Mesendoderm (in vitro differentiated cells): ENCODE measurements at regions not wholly inside any gene's neighbourhood (a gene's known extent, or its start where the extent isn't known, plus 50 kb on each side); places are given as distances from the start of the nearest gene placed in this dataset.

ENCODE experiments used
- DNase-seq: peaks from one replicate; pipeline ENCODE4 v3.0.0; 2013
- H2AK5ac ChIP-seq: 2 replicates; pipeline ENCODE4 v1.6.1; 2013; ENCODE audit warnings: low read length, inconsistent platforms
- H2BK120ac ChIP-seq: 2 replicates; pipeline ENCODE4 v1.6.1; 2013; ENCODE audit warnings: low read depth, mild to moderate bottlenecking, low read length, moderate library complexity, mixed read lengths
- H2BK15ac ChIP-seq: replicated peaks from 2 replicates; pipeline ENCODE4 v1.6.1; 2013; ENCODE audit warnings: low read depth, mild to moderate bottlenecking, moderate library complexity
- H2BK5ac ChIP-seq: 2 replicates; pipeline ENCODE4 v1.6.1; 2013; ENCODE audit warnings: low read length, inconsistent platforms
- H3K18ac ChIP-seq: 2 replicates; pipeline ENCODE4 v1.6.1; 2013; ENCODE audit warnings: mild to moderate bottlenecking, low read length, mixed read lengths
- H3K23ac ChIP-seq: one replicate; pipeline ENCODE4 v1.6.1; 2013; ENCODE audit warnings: low read length
- H3K27ac ChIP-seq: 2 replicates; pipeline ENCODE4 v1.5.1; 2013; ENCODE audit warnings: low read depth, mild to moderate bottlenecking, inconsistent platforms, low read length, moderate library complexity
- H3K27me3 ChIP-seq: 2 replicates; pipeline ENCODE4 v1.6.1; 2013; ENCODE audit warnings: low read length, control low read depth, mild to moderate bottlenecking, inconsistent platforms; ENCODE audit not compliant: insufficient read depth, poor library complexity
- H3K36me3 ChIP-seq: 2 replicates; pipeline ENCODE4 v1.6.1; 2013; ENCODE audit warnings: low read length, inconsistent platforms; ENCODE audit not compliant: control insufficient read depth, insufficient read depth
- H3K4ac ChIP-seq: one replicate; pipeline ENCODE4 v1.6.1; 2013; ENCODE audit warnings: low read depth, mild to moderate bottlenecking, low read length, moderate library complexity
- H3K4me1 ChIP-seq: 2 replicates; pipeline ENCODE4 v1.6.1; 2013; ENCODE audit warnings: low read depth, low read length, inconsistent platforms; ENCODE audit not compliant: control insufficient read depth
- H3K4me2 ChIP-seq: 2 replicates; pipeline ENCODE4 v1.6.1; 2013; ENCODE audit warnings: low read length
- H3K4me3 ChIP-seq: 2 replicates; pipeline ENCODE4 v1.5.1; 2013; ENCODE audit warnings: mild to moderate bottlenecking, low read length
- H3K56ac ChIP-seq: one replicate; pipeline ENCODE4 v1.6.1; 2013; ENCODE audit warnings: low read length
- H3K79me1 ChIP-seq: 2 replicates; pipeline ENCODE4 v1.6.1; 2013; ENCODE audit warnings: low read length, inconsistent platforms
- H3K79me2 ChIP-seq: 2 replicates; pipeline ENCODE4 v1.6.1; 2013; ENCODE audit warnings: mild to moderate bottlenecking, low read length; ENCODE audit not compliant: control insufficient read depth, insufficient read depth
- H3K9ac ChIP-seq: 2 replicates; pipeline ENCODE4 v1.6.1; 2013; ENCODE audit warnings: low read length, inconsistent platforms
- H4K5ac ChIP-seq: one replicate; pipeline ENCODE4 v1.6.1; 2013; ENCODE audit warnings: low read length
- H4K8ac ChIP-seq: one replicate; pipeline ENCODE4 v1.6.1; 2013; ENCODE audit warnings: low read depth, mild to moderate bottlenecking, control low read depth, low read length, moderate library complexity
- WGBS: extraction: QIAGEN DNeasy Blood & Tissue Kit; methylation state at CpG from one replicate; pipeline ENCODE4 v1.1.7; 2013; ENCODE audit warnings: low lambda C conversion rate, missing lambda C conversion rate; ENCODE audit not compliant: insufficient coverage; ENCODE audit errors: extremely low coverage; 5-methylcytosine and 5-hydroxymethylcytosine counted together

GRCh38 chr5:145247745-145248040 lies 587.4 kb downstream of the PRELID2 start:
- DNase-seq, result no peak
- H3K23ac ChIP-seq, result no peak overlapping the region
- no peak overlapping the region for H3K56ac ChIP-seq
- no peak overlapping the region for H3K18ac ChIP-seq
- H3K4me1 ChIP-seq, result no peaks in the 10 kb centered on the region
- H2AK5ac ChIP-seq, result peak overlapping the region; percentile 18
- no peaks in the 10 kb centered on the region for H3K36me3 ChIP-seq
- no peak overlapping the region for H4K8ac ChIP-seq
- H3K9ac ChIP-seq, result no peak overlapping the region
- no peaks in the 10 kb centered on the region for H3K79me2 ChIP-seq
- no peaks in the 10 kb centered on the region for H3K27me3 ChIP-seq
- no peak overlapping the region for H3K27ac ChIP-seq
- no peaks in the 10 kb centered on the region for H3K79me1 ChIP-seq
- no peak overlapping the region for H2BK5ac ChIP-seq
- no peak overlapping the region for H3K4me3 ChIP-seq
- no peak overlapping the region for H2BK120ac ChIP-seq
- H3K4ac ChIP-seq, result no peak overlapping the region
- no peak overlapping the region for H4K5ac ChIP-seq
- no CpG with 5 or more reads among the region's 2 CpGs for WGBS
- no peak overlapping the region for H3K4me2 ChIP-seq
- H2BK15ac ChIP-seq, result no peak overlapping the region

- no peaks in the 10 kb centered on the region for H3K79me1 ChIP-seq
- H3K23ac ChIP-seq, result no peak overlapping the region
- no peak overlapping the region for H3K27ac ChIP-seq
- no peaks in the 10 kb centered on the region for H3K79me2 ChIP-seq
- no peak overlapping the region for H2BK5ac ChIP-seq
- H3K56ac ChIP-seq, result no peak overlapping the region
- DNase-seq, result no peak
- H3K4me3 ChIP-seq, result no peak overlapping the region
- no peak overlapping the region for H4K5ac ChIP-seq
- H2BK120ac ChIP-seq, result no peak overlapping the region
- no peak overlapping the region for H3K18ac ChIP-seq
- H2BK15ac ChIP-seq, result peak overlapping the region; percentile 36
- H4K8ac ChIP-seq, result no peak overlapping the region
- H3K4me2 ChIP-seq, result no peak overlapping the region
- H3K4me1 ChIP-seq, result no peaks in the 10 kb centered on the region
- no peaks in the 10 kb centered on the region for H3K36me3 ChIP-seq
- H3K4ac ChIP-seq, result no peak overlapping the region
- peak overlapping the region; percentile 18 for H2AK5ac ChIP-seq
- H3K27me3 ChIP-seq, result no peaks in the 10 kb centered on the region
- H3K9ac ChIP-seq, result no peak overlapping the region
- WGBS, result no CpG with 5 or more reads among the region's 4 CpGs
Measured at GRCh38 chr5:145246961-145247744, 588.0 kb downstream of the PRELID2 start.

- H3K27me3 ChIP-seq, result no peaks in the 10 kb centered on the region
- H4K8ac ChIP-seq, result no peak overlapping the region
- H3K36me3 ChIP-seq, result no peaks in the 10 kb centered on the region
- H3K27ac ChIP-seq, result no peak overlapping the region
- H3K56ac ChIP-seq, result no peak overlapping the region
- no peak for DNase-seq
- no peak overlapping the region for H2BK120ac ChIP-seq
- H4K5ac ChIP-seq, result no peak overlapping the region
- no peak overlapping the region for H2AK5ac ChIP-seq
- no peaks in the 10 kb centered on the region for H3K79me1 ChIP-seq
- no peak overlapping the region for H3K4me2 ChIP-seq
- no peak overlapping the region for H3K4me3 ChIP-seq
- no CpG with 5 or more reads among the region's 2 CpGs for WGBS
- no peaks in the 10 kb centered on the region for H3K4me1 ChIP-seq
- no peak overlapping the region for H3K4ac ChIP-seq
- H3K18ac ChIP-seq, result no peak overlapping the region
- H3K79me2 ChIP-seq, result no peaks in the 10 kb centered on the region
- H3K23ac ChIP-seq, result no peak overlapping the region
- no peak overlapping the region for H2BK15ac ChIP-seq
- H3K9ac ChIP-seq, result no peak overlapping the region
- no peak overlapping the region for H2BK5ac ChIP-seq
Measured at GRCh38 chr5:145246379-145246778, 588.8 kb downstream of the PRELID2 start.

- Histone ChIP-seq H3K36me3 (no peaks in the 10 kb centered on the region), H3K4ac (no peak overlapping the region), H3K4me1 (no peaks in the 10 kb centered on the region), H3K79me1 (no peaks in the 10 kb centered on the region), H3K18ac (no peak overlapping the region), H2BK120ac (no peak overlapping the region), H3K9ac (no peak overlapping the region), H3K56ac (no peak overlapping the region), H4K8ac (no peak overlapping the region), H3K27ac (no peak overlapping the region), H2BK5ac (no peak overlapping the region), H3K23ac (no peak overlapping the region), H2AK5ac (no peak overlapping the region), H3K79me2 (no peaks in the 10 kb centered on the region), H2BK15ac (peak overlapping the region; percentile 57), H3K27me3 (no peaks in the 10 kb centered on the region), H3K4me3 (no peak overlapping the region), H4K5ac (no peak overlapping the region), H3K4me2 (no peak overlapping the region)
- peak; percentile 78 for DNase-seq
- WGBS, result no CpG with 5 or more reads among the region's 5 CpGs
Measured at GRCh38 chr5:145245354-145245753, 589.8 kb downstream of the PRELID2 start.

GRCh38 chr5:145244788-145245187 lies 590.4 kb downstream of the PRELID2 start:
- Histone ChIP-seq H3K27me3 (no peaks in the 10 kb centered on the region), H3K4me3 (no peak overlapping the region), H2AK5ac (no peak overlapping the region), H2BK120ac (no peak overlapping the region), H3K79me2 (no peaks in the 10 kb centered on the region), H3K4ac (no peak overlapping the region), H3K4me2 (no peak overlapping the region), H3K36me3 (no peaks in the 10 kb centered on the region), H3K79me1 (no peaks in the 10 kb centered on the region), H3K9ac (no peak overlapping the region), H3K27ac (no peak overlapping the region), H3K4me1 (no peaks in the 10 kb centered on the region), H4K5ac (no peak overlapping the region), H3K18ac (no peak overlapping the region), H2BK15ac (no peak overlapping the region), H4K8ac (no peak overlapping the region), H3K23ac (no peak overlapping the region), H3K56ac (no peak overlapping the region), H2BK5ac (no peak overlapping the region)
- WGBS, result no CpG with 5 or more reads among the region's 2 CpGs
- no peak for DNase-seq

GRCh38 chr5:145244251-145244650 lies 590.9 kb downstream of the PRELID2 start:
- no peaks in the 10 kb centered on the region for H3K27me3 ChIP-seq
- no peak overlapping the region for H2BK15ac ChIP-seq
- WGBS, result no CpG with 5 or more reads among the region's 4 CpGs
- no peaks in the 10 kb centered on the region for H3K79me2 ChIP-seq
- H3K27ac ChIP-seq, result no peak overlapping the region
- H3K9ac ChIP-seq, result no peak overlapping the region
- no peak overlapping the region for H2AK5ac ChIP-seq
- no peak overlapping the region for H3K4me3 ChIP-seq
- H4K5ac ChIP-seq, result no peak overlapping the region
- peak overlapping the region; percentile 52 for H3K4ac ChIP-seq
- no peak overlapping the region for H2BK5ac ChIP-seq
- no peaks in the 10 kb centered on the region for H3K4me1 ChIP-seq
- no peak overlapping the region for H3K18ac ChIP-seq
- no peak for DNase-seq
- no peak overlapping the region for H3K4me2 ChIP-seq
- H4K8ac ChIP-seq, result no peak overlapping the region
- no peak overlapping the region for H3K56ac ChIP-seq
- H2BK120ac ChIP-seq, result no peak overlapping the region
- no peaks in the 10 kb centered on the region for H3K36me3 ChIP-seq
- no peaks in the 10 kb centered on the region for H3K79me1 ChIP-seq
- H3K23ac ChIP-seq, result peak overlapping the region; percentile 48
